Tibial nerve (tissue), 3 donors: ENCODE measurements at regions not wholly inside any gene's neighbourhood (a gene's known extent, or its start where the extent isn't known, plus 50 kb on each side); places are given as distances from the start of the nearest gene placed in this dataset.

Experiments used
- CTCF ChIP-seq, 5 experiments: fragments of 200-600 bp in 3 of 5; fragments of 450-650 bp in 2 of 5; sonication (generic) in 3 of 5; IDR thresholded peaks; one replicate each; pipeline ENCODE4 v1.5.1; 2016 to 2019; ENCODE audit warnings: antibody characterized with exemption in 5 of 5, mild to moderate bottlenecking in 3 of 5, moderate library complexity in 2 of 5
- POLR2A ChIP-seq, 2 donors: fragments of 450-650 bp; IDR thresholded peaks; one replicate each; pipeline ENCODE4 v1.6.1; 2017; ENCODE audit warnings: antibody characterized with exemption in 2 of 2, mild to moderate bottlenecking in 2 of 2, moderate library complexity in 2 of 2

- TF ChIP-seq CTCF (IDR thresholded peaks at IDR 0.05) (no peak), POLR2A (IDR thresholded peaks at IDR 0.05) (no peak)
Measured at GRCh38 chr6:74096329-74096728, 400.3 kb downstream of the CD109 start.
